Stimulated activated CD4-positive, alpha-beta T cell treated with anti-CD3 and anti-CD28 coated beads, Interleukin-2, amount 100 ng/mL, for 48 hours (primary cell): ENCODE measurements at regions not wholly inside any gene's neighbourhood (a gene's known extent, or its start where the extent isn't known, plus 50 kb on each side); places are given as distances from the start of the nearest gene placed in this dataset.
"Not testable (repeated sequence)": the region's sequence is repeated elsewhere in the genome, so short reads cannot be mapped to it uniquely, and the experiment has no call there.

Source experiments
- DNase-seq, 2 donors: peaks; one replicate each; pipeline ENCODE4 v3.0.0-alpha.2; 2020

DNA sequence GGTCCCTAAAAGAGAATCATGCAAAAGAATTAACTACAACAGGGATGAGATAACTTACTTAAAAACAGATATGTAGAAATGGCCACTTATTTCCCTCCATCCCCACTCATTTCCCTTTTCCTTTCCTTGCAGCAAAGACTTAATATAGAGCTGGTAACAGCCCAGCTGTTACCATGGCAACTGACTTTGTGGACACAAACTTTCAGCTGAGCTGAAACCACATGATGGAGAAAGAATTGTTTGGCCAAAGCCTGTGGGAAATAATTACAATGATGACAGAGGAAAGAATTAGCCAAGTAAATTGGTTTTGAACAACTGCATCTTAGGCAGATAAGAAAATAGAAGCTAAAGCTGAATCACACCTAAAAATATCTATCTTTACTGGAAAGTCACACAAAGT lies 364.9 kb downstream of the GALC start:
- no peak for DNase-seq

GRCh38 chr14:87626266-87626665 lies 366.7 kb downstream of the GALC start:
- DNase-seq, result no peak

GRCh38 chr14:87623616-87624015 lies 369.4 kb downstream of the GALC start:
- DNase-seq, result no peak

DNA sequence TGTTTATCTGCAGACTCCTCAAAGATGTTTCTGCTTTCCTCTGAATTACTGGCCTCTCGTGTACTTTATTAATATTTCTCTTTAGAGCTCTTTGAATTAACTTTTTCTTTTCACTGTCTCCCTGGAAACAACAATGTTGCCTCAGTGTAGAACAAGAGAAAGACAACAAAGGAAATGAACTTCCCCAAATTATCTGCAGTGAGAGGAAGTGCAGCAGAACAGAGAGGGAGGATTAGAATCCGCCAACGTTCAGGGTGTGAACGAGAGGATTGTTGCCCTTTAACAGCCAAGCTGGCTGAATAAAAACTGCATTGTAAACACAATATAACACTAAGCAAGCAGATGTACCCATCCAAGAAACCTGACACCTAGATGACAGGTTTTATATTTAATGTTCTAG lies 375.9 kb downstream of the GALC start:
- DNase-seq, result no peak

DNA sequence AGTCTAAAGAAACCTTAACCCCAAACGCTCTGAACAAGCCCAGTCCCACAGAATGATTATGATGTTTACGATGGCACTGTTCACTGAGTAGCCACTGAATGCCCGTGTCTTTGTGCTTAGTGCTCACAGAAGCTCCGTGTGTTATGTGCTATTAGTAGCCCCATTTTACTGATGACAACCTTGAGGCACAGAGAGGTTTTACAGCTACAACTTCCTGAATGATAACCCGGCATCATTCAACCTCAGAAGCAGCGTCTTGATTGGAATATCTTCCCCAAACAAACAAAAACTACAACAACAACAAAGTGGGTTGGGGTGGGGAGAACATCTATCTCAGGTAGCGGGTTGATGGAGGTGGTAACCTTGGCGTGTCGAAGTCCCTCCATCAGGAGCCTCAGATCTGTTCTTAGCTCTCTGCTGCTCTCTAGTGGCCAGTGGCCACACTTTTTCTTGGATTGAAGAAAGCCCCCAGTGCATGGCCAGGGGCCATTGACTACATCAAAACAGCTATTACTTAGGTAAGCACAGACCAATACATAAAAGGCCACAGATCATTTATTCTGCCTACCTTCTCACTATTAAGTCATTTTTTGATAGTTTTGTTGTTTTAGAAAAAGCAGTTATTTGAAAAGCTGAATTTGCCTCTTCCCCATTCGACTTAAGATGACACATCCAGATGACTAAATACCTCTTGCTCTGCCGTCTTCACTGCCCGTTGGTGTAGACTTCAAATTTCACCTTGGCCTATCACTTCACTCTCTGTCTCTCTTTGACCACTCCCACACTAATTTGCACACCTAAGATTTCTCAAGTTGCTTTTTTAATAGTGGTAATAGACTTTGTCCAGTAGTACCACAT lies 376.9 kb downstream of the GALC start:
- DNase-seq, result peak; percentile 26 to 35

GRCh38 chr14:87615047-87615446 lies 377.9 kb downstream of the GALC start:
- no peak for DNase-seq

GRCh38 chr14:87613881-87614280 lies 379.1 kb downstream of the GALC start:
- no peak for DNase-seq

DNA sequence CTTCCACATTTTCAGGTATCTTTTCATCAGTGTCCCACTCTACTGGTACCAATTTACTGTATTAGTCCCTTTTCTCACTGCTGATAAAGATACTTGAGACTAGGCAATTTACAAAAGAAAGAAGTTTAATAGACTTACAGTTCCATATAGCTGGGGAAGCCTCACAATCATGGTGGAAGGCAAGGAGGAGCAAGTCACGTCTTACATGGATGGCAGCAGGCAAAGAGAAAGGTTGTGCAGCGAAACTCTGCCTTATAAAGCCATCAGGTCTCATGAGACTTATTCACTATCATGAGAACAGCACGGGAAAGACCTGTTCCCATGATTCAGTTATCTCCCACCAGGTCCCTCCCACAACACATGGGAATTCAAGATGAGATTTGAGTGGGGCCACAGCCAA lies 385.9 kb downstream of the GALC start:
- not testable (repeated sequence) for DNase-seq

- no peak for DNase-seq
Measured at GRCh38 chr14:87601036-87601435, 391.9 kb downstream of the GALC start.

DNA sequence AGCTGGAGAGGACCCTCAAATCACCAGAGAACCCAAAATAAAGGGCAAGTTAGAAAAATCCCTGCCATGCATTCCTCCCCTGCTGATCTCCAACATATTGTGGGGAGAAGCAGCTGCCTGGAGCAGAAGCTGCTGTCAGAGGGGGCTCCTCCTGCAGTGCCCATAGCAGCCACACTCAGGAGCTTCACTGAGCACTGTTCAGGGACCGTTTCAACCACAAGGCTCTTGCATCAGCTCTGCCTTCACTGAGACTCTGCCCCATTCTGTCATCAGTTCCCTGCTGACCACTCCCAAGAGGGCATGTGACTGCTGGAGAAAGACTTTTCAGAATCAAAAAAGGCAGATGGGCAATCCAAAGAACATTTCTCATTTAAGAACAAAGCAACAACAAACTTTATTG lies 392.7 kb downstream of the GALC start:
- DNase-seq, result no peak

DNA sequence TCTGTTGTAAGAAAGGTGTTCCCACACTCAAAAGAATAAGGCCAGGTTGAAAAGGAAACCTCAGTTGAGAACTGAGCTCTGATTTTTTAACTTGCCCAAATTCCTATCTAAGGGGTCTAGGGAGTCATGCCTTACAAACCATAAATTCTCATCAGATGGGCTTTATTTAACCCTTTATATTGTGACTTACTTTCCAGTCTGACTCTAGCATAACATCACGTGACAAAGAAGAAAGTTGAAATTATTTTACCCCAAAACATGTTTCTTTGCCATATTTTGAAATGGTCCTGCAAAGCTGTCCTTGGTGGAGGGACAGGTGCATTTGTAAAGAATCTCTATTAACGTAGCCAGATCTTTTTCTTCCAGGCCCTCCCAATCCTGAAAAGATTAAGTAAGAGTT lies 411.7 kb downstream of the GALC start:
- no peak for DNase-seq

DNA sequence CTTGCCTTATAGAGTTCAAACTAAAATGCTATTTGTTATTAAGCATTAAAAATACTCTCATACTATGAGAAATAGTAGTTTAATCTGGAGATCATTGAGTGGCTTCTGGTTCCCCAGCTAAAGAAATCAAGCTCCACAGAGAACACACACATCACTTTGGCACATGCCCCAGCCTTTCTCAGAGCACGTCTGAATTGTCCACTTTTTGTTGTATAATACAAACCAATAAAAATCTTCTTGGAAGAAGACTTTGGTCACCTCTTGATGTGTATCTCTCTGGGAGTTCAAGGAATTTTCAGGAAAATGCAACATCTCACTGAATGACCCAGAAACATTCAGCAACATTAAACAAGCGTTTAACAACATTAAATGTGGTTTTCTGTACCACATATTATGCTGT lies 413.9 kb downstream of the GALC start:
- DNase-seq, result no peak

DNA sequence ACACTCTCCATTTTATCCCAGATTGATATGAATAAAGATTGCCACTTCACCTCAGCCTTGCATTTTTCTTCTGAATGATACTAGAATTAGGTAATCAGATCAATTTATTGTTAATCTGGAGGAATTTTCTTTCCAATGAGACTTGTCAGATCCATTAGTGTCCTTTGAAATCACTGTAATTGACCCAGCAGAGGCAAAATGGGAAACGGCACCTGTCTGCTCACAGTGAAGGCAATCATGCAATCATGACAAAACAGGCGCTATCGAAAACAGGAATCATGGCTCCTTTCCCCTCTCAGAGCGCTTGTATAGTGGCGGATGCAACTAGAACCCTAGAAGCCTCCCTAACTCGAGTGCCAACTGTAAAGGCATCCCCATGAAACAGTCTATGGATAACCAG lies 417.6 kb downstream of the GALC start:
- DNase-seq, result no peak

DNA sequence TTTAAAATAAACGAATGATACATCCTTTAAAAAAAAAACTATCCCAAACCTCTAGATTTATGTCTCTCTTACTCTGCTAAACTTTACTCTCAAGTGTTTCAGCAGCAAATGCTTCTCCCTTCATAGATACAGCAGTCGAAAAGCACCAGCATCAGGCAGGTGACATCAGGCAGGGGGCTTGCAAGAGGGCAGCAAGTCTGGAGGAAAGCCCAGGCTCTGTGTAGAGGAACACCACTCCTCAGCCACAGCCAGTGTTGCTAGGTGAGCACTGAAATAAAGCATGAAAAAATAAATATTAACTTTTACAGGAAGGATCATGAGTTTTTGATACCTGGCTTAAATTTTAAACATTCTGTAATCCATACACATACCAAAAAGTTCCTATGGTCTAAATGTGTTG lies 419.4 kb downstream of the GALC start:
- DNase-seq, result no peak

DNA sequence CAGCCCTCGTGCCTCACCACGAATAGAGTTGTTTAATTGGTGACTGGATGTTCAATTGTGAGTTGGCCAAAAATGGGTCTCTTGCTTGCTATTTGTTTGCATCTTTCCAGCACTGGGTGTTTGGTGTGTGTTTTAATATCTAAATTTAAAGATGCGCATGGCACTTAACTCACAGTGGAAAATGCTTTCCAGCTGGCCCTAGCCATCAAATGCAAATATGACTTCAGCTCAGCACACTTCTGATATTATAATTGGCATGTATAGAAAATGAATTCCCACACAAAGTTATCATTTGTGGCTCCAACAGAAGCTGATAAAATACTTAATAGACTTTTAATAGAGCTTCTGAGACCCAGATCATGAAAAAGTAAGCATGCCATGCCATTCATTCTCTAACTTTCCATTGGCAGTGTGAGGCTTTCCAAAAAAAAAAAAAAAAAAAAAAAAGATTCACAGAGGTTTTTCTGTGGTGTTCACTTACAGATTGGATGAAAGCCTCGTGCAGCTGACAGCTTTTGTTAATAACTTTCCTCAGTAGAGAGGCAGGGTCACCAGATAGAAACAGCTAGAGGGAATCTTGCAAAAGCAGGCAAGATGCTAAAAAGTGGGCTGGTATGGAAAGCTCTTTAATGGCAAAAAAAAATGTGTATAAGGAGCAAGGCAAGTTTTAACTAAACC lies 425.2 kb downstream of the GALC start:
- DNase-seq, result no peak

DNA sequence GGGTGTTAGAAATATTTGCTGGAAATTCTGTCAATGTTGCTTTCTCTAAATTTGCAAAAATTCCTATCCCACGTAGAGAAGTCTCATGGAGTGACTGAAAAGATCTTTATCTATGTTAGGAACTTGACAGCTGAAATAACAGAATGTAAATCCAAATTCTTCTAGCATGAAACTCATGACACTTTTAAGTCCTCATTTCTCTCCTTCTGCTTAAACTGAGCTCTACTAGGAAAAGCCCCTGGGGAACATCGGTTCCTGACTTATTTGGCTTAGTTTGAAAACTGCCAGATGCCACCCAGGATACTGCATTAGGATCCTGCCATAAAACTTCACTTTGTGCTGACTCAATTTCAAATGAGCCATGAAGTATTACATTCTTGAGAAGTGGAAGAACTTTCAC lies 426.0 kb downstream of the GALC start:
- no peak for DNase-seq

DNA sequence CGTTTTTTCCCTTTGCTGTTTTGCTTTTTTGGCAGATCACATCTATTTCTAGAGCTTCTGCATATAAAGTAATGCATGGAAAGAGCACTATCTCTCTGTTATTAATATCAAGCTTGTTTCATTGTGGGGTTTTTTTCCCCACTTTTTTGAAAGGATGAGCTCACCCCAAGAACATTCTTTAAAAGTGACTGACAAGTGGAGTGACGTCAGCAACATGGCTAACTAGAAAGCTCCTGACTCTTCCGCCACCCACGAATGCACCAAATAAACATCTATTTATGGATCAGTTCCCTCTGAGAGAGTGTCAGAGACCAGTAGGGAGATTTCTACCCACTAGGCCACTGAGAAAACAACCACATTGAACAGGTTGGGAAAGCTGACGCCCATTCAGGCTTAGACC lies 445.4 kb downstream of the GALC start:
- DNase-seq, result no peak

DNA sequence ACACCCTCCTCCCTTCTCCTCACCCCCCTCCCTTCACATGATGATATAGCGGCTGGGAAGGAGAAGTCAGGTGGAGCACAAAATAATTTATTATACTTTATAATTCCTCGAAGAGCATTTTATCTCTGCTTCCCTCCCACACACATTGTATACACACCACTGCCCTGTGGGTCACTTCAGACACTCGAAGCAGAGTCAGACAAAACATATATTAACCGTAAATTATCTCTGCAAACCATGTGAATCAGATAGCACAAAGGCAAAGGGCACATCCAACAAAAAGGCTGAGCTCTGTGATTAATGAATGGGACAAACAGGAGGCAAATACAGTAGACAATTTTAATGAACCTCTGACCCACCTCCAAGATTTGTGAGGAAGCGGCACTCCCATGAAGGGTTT lies 450.7 kb downstream of the GALC start:
- no peak for DNase-seq

- no peak for DNase-seq
Measured at GRCh38 chr14:87540339-87540738, 452.6 kb downstream of the GALC start.

GRCh38 chr14:87529081-87529480 lies 463.9 kb downstream of the GALC start:
- no peak for DNase-seq

GRCh38 chr14:87526731-87527130 lies 466.3 kb downstream of the GALC start:
- DNase-seq, result no peak

- no peak for DNase-seq
Measured at GRCh38 chr14:87524011-87524410, 469.0 kb downstream of the GALC start.

DNA sequence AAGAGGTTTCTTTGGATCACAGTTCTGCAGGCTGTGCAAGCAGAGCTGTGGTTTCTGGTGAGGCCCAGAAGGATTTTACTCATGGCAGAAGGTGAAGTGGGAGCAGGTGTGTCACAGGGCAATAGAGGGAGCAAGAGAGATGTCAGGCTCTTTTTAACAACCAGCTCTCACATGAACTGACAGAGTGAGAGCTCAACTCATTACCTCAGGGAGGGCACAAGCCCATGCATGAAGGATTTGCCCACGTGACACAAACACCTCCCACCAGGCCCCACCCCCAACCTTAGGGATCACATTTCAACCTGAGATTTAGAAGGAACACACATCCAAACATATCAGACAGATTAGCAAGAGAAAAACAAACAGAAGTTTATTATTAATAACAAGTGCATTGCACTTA lies 470.4 kb downstream of the GALC start:
- no peak for DNase-seq

- DNase-seq, result no peak
Measured at GRCh38 chr14:87508333-87508732, 484.6 kb downstream of the GALC start.

DNA sequence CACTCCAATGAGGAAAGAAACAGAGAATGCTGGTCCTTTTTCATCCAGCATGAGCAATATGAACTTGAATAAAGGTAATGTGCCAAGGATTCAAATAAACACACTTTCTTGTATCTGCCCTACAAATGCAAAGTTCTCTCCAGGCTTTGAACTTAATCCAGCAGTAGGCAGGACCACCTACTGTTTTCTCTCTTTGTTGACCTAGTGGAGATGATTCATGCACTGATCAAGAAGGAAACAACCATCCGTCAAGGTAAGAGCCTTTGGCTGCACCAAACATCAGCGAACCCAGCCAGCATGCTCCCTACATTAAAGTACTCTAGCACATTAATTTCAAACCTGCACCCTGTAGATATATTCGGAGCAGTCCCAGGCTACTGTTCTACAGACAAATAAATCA lies 489.3 kb downstream of the GALC start:
- DNase-seq, result no peak
